ENCODE measurements at regions not wholly inside any gene's neighbourhood (a gene's known extent, or its start where the extent isn't known, plus 50 kb on each side); places are given as distances from the start of the nearest gene placed in this dataset.
"Not testable (repeated sequence)": the region's sequence is repeated elsewhere in the genome, so short reads cannot be mapped to it uniquely, and the experiment has no call there.

DNA sequence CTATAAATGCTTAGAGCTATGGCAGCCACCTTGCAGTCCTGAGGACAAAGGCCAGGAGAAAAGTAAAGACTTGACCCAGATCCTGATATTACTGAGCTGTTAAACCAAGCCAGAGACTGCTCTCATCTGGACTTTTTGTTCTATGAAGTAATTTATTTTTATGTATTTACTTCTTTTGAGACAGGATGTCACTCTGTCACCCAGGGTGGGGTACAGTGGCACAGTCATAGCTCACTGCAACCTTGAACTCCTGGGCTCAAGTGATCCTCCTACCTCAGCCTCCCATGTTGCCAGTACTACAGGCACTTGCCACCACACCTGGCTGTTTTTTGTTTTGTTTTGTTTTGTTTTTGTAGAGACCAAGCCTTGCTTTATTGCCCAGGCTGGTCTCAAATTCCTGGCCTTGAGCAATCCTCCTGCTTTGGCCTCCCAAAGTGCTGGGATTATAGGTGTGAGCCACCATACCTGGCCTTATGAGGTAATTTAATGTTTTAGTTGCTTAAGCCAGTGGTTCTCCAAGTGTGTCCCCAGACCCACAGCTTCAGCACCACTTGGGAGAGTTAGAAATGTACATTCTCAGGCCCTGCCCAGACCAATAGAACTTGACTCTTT is 112.1 kb downstream of the COPRS start:
- DNase-seq = no peak

DNA sequence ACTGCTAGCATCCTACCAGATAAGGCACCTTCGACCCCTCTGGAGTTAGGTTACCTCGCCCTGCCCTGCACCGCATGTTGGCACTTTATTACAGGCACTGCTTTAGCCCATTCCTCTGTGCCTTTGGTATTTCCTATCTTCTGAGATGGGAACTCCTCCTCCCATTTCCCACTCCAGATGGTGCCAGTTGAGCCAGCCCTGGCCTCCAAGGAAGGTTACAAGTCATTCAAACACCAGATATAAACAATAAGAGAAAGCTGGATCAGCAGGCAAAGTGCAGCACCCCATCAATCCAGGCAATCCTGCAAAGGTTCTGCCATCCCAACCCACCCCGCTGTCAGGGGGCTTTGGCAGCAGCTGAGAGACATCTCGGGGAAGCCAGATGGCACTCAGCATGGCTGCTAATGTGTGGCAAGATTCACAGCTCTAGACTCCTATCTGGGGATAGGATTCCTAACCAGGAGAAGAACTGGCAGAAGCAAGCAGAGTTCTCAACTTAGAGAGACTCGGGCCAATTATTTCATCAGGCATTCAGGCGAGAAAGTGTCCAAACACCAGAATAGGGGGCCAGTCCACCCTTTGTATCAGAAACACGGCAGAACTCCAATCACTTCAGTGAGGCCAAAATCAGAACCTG is 113.0 kb downstream of the COPRS start:
- peak; percentile 55 to 89 for DNase-seq

DNA sequence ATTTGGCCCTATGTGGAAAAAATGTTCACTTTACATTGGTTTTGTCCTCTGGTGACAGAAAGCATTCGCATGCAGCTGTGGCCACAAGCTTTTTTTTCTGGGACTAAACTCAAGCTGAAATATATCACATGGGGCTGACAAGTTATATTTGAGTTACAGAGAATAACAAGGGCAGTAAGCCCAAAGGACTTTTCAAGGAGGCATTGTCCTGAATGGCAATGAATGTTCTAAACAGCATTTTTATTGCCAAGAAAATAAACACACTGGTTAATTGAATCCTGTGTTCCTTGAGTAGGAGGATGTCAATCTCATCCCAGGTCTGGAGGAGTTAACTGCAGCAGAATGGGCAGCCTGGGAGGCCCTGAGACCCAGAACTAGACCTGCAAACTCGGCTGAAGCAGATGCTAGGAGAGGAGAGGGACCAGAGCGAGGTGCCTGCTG is 114.5 kb downstream of the COPRS start:
- DNase-seq = no peak

DNA sequence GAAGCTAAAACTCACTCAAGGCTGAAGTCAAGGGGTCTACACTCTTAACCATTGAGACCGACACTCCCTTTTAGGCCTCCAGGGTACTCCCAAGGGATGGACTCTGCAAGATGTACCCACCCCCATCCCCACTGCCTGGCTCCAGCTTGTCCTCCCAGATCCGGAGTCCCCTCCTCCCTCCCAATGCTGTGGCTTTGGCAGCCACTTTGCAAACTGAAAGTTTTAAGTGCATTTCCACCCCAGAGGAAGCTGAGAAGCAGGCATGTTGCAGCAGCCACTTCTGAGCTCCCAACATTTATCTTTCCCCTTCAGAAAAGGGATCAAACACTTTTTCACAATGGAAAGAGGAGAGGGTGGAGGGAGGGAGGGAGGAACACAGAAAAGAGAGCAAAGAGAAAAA is 115.2 kb downstream of the COPRS start:
- no peak for DNase-seq

DNA sequence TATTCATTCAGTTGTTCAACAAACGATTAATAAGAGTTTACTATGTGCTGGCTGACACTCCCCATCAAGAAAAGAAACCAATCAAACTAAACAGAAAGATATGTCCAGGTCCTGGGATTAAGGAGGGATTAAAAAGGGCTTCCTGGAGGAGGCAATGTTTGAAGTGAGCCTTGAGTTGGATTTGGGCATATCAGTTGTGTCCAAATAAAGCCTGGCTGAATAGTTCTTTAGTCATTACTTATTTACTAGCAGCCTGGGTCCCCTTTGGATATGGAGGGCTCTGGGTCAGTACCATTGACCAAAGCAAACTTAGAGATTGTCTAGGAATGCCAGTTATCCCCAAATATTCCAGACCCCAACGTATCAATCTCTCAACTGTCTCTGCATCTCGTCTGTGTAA is 117.7 kb downstream of the COPRS start:
- DNase-seq = no peak

DNA sequence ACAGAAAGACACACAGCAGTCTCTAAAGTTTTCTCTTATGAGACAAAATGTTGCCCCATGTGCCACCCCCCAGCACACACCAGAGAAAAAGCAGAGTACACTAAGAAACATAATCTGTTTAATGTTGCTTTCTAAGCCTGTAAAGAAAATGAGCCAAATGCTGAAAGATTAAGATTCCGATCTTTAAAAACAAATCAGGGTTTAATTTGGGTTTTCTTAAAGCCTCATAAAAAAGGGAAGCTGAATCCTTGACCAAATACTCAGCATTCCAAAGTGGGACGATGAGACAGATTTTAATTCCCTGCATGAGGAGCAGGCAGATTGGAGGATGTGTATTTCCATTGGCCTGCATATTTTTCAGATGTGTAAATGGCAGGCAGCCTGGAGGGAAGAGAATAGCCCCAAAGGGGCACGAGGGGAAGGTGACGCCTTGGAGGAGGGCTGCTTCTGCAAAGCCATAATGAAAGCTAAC is 118.4 kb downstream of the COPRS start:
- no peak for DNase-seq

DNA sequence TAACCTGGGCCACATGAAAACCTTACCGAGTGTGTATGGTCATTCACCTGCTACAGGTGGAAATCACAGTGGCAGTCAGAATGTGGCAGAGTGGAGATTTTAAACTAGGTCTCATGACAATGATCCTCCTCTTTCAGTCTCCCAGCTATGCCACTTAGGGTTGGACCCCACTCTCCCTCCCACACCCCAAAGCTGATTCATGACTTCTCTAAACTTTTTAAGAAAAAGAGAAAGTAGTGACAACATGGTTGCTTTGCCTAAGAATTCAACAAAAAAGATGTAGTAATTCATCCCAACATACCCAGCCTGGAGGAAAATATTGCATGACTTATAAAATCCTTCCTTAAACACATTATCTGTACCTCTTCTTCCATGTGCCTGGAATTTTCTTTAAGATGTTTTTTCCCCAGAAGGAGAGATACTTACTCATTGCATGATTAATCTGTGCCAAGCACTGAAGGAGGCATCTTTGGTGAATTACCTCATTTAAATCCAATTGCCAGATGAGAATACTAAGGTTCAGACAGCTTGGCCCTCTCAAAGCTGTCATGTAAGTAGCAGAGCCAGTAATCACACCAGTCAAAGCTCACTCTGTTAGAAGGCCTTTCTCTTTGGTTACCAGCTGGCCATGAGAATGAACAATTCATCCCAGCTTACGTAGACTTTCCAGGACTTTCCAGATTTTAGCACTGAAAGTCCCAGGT is 119.9 kb downstream of the COPRS start:
- DNase-seq = peak in 1 of 2 experiments; percentile 7

DNA sequence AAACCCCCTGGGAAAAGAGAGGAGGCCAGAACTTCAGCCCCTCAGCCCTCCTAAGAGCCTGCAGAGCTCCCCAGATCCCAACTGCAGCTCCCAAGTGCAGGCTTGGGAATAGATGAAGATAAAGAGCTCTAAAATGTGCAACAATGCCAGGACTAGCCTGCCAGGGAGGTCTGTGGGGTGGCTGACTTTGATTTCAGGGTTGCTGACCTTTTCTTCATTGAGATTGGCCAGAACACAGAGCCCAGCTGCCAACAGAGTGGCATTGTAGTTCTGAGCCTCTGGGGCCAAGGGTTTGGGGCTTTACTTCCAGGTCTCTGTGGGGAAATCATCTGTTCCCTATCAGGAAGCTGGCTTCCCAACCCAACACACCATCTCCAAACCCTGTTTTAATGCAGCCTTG is 120.6 kb downstream of the COPRS start:
- DNase-seq = no peak

DNA sequence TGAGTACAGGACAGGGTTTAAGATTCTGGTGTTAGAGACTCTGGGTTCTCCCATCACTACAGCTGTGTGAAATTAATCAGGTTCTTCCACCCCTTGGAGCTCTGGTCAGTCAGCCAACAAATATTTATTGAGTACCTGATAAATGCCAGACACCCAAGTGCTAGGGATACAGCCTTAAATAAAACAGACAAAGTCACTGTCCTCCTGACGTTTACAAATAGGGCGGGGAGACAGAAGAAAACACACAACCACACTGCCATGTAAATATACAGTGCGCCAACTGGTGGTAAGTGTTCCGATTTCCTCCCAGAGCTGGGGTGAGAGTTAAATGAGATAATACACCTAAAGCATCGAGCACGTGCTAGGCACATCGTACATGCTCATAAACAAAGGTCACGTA is 121.0 kb downstream of the COPRS start:
- no peak for DNase-seq

DNA sequence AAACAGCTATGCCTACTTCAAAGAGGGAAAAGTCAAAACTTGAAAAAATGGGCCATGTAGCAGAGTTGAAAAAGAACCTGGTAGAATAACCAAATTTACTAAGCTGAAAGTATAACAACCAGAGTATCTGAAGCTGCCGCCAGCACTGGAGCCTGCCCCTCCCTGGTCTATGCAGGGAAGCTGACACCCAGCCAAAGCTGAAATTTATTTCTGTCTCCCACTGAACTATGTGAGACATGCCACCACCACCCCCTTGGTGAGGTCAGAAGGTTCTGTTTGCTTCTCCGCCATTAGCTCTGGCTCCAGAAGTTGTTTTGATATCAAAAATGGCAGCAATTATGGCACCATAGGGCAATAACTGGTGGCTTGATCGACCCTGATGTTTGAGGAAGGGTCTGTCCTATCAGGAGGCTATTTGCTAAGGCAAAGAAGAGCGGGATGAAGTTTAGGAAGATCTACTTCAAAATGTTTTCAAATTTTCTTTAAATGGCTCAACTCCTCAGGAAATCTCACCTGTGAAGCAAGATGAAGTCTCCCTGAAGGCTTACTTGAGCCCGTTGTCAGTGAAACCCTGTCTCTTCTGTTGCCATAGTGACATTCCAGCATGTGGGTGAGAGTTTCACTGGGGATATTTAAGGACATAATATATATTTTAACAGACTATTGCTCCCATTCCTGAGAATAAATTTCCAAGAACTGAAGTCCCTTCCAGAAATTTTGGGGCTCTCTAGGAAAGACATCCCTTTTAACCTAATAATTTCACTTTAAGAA is 122.0 kb downstream of the COPRS start:
- no peak for DNase-seq

DNA sequence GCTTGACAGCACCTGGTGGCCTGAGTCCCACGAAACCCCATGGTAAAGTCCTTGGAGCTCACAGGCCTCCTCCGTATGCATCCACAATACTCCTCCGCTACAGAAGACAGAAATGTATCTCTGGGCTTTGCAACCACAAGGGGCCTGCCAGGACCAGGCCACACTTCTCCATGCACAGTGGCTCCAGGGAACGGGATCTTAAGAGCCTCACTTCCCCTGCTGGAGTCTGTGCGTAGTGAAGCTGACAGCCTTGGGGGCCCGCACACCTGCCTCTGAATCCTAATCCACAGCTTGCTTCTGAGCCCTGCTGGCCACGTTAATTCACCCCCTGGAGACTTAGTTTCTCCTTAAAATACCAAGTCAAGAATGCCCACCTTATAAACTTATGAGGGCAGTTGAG is 125.7 kb downstream of the COPRS start:
- no peak for DNase-seq

DNA sequence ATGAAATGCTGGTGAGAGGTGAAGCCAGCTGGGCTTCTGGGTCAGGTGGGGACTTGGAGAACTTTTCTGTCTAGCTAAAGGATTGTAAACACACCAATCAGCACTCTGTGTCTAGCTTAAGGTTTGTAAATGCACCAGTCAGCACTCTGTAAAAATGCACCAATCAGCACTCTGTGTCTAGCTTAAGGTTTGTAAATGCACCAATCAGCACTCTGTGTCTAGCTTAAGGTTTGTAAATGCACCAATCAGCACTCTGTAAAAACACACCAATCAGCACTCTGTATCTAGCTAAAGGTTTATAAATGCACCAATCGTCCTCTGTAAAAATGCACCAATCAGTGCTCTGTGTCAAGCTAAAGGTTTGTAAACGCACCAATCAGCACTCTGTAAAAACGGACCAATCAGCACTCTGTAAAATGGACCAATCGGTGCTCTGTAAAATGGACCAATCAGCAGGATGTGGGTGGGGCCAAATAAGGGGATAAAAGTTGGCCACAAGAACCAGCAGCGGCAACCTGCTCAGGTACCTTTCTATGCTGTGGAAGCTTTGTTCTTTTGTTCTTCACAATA is 127.4 kb downstream of the COPRS start:
- DNase-seq = not testable (repeated sequence)

DNA sequence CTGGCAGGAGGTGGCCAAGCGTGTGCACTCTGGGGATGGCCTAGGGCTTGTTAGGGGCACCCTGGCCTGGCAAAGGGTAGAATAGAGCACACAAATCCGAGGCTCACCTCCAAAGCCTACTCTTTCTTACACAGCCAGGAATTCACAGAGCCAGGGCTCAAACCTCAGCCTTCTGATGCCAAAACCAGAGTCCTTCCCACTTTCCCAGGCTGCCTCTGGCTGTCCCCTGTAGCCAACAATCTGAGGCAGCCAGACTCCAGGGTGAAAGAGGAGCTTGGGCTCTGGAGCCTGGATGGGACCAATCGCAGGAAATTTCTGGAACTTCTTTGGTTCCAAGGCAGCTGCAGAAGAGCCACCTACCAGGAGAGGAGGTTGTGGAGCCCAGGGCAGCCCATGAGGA is 127.9 kb downstream of the COPRS start:
- no peak for DNase-seq

DNA sequence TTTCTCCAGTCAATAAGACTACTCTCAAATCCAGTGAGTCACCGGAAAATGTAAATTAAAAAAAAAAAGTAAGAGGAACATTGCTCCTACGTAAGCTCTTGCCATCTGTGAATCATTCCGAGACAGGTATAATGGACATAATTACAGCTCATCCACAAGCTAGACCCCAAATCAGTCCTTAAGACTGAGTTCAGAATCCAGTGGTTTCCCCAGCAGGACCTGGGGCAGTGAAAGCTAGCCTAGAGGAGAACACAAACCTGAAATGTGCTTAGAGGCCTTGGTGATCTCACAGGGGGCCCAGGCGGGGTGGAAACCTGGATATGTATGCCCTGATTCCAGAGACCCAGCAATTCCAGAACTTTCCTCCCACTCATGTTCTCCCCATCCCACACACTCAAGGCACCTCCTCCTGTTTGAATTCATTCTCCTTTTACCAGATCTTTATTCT is 132.0 kb downstream of the COPRS start:
- no peak for DNase-seq

DNA sequence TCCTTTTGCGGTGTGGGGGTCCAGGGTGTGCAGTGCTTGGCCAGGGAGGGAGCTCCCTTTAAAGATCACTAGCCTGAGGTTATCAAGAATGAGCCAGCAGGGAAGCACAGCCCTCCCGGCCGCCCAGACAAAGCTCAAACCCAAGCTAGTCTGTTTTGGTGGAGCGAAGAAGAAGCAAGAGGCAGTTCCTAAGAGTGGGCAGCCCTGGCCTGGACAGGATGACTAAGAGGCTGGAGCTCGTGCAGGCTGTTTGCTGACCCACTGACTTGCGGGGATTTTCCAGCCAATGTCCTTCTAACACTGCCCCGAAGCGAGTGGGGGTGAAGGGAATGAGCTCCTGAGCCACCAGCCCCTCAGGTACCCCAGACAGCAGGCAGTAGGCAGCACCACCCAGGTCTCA is 134.4 kb downstream of the COPRS start:
- DNase-seq = no peak

DNA sequence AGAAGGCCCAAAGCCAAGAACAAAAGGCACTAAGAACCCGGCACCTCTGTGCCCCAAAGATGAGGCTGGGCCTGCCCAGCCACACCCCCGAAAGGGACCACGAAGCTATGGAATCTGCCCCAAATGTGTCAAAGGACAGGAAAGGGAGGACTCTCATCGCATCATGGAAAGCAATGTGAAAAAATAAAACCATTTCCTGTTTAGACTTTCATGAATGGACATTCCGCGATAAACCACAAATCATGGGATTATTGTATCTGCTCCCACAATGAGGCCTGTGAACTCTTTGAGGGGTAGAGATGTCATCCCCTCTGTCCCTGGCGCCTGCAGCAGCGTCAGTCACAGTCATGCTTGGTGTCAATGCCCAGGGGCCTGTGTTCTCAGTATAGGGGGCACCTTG is 135.0 kb downstream of the COPRS start:
- DNase-seq = no peak

DNA sequence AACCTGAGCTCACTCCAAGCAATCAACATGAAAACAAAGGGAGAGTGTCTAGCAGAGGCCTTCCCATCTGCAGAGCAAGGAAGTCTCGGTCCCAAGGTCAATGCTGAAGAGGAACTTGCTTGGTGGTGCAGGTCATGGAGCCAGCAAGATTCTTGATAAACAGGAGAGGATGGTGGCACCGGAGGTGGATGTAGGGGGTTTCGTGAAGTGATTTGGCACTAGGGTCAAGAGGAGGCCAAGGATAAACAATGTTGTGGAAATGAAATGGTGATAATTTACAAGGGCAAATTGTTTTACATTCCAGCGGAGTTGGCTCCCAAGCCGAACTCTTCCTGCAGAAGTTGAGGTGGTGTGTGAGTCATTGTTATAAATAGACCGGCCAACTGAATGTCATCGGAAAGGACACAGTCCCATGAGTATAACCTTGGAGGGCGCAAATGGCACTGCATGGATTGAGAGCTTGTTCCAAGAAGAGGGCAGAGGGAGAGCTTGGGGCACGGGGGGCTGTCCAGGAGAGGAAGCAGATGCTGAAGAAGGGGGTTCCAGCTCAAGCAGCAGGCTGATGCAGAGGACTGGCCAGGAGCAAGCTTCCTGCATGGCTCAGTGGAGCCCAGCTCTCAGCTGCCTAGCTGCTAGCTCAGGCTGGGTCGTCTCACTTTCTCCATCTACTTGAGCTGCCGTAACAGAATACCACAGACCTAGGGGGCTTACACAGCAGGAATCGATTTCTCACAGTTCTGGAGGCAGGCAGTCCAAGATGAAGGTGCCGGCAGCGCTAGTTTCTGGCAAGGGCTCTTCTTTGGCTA is 136.6 kb downstream of the COPRS start:
- no peak for DNase-seq

DNA sequence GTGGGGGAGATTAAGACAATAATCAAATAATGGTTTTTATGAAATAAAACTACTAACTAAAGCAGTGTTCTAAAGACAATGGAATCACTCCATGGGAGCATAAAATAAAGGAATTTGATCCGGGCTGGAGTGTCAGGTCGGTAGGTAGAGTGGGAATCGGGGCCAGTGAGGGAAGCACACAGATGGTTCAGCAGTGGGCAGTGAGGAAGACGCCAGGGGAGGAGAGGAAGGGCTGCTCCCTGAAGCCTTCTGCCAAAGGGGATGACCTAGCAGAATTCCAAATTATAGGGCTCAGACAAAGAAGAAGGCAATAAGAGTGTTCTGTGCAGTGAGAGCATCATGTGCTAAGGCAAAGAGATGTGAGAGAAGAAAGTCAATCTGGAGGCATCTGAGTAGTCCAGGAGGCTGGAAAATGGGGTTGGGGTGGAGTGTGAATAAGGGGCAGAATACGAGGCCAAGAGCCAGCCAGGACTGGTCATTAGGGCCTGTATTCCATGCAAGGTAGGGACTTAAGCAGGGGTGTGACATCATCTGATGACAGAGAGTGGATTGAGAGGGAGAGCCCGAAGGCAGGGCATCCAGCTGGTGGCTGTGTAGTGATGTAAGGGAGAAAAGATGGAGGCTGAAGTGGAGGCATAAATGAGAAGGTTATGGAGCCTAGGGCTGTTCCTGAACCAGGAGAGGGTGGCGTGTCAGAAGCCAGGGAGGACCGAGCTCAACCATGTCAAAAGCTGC is 137.6 kb downstream of the COPRS start:
- no peak for DNase-seq

DNA sequence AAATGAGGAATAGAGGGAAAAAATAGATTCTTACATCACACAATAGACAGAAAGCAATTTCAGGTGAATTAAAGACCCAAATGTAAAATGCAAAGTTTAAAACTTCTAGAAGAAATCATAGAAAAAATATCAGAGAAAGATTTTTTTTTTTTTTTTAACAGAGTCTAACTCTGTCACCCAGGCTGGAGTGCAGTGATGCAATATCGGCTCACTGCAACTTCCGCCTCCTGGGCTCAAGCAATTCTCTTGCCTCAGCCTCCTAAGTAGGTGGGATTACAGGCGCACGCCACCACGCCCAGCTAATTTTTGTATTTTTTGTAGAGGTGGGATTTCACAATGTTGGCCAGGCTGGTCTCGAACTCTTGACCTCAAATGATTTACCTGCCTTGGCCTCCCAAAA is 141.8 kb downstream of the COPRS start:
- not testable (repeated sequence) for DNase-seq

DNA sequence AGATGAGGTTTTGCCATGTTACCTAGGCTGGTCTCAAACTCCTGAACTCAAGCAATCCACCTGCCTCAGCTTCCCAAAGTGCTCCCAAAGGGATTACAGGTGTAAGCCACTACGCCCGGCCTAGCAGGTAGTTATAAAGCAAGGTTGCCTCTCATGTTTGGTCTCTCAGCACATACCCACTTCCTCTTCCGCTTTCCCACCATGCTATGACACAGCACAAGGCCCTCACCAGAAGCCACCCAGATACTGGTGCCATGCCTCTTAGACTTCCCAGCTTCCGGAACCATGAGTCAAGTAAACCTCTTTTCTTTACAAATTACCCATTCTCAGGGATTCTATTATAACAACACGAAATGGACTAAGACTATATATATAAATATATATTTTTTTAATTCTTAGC is 143.6 kb downstream of the COPRS start:
- DNase-seq = no peak

DNA sequence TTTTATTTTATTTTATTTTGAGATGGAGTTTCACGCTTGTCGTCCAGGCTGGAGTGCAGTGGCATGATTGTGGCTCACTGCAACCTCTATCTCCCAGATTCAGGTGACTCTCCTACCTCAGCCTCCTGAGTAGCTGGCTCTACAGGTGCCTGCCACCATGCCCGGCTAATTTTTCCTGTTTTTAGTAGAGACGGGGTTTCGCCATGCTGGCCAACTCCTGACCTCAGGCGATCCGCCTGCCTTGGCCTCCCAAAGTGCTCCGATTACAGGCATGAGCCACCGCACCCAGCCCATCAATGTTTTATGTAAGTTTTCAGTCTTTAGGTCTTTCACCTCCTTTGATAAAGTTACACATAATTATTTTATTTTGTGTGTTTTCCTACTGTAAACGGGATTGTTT is 154.6 kb downstream of the COPRS start:
- no peak for DNase-seq
